ENCODE measurements at regions not wholly inside any gene's neighbourhood (a gene's known extent, or its start where the extent isn't known, plus 50 kb on each side); places are given as distances from the start of the nearest gene placed in this dataset.

- peaks cover 0 to 5% (median 0%) of the 10 kb centered on the region in 4 donors for H3K9me3 ChIP-seq
- ATAC-seq (ENCODE audit: low FRiP score in 2 of 2) (no peak), DNase-seq (peak in 1 of 2 donors; percentile 13)
- no peak overlapping the region for H3K4me3 ChIP-seq
- no peaks in the 10 kb centered on the region for H3K36me3 ChIP-seq
- WGBS, 2 donors = 91 to 100% methylated on average over 1 to 5 of the region's 5 CpGs
- no peaks in the 10 kb centered on the region for H3K27me3 ChIP-seq
- no peaks in the 10 kb centered on the region for H3K4me1 ChIP-seq
- H3K27ac ChIP-seq = no peak overlapping the region
- TF ChIP-seq POLR2A (IDR thresholded peaks at IDR 0.05) = no peak
- no peak for TF ChIP-seq EP300 (IDR thresholded peaks at IDR 0.05)
- TF ChIP-seq POLR2AphosphoS5 (IDR thresholded peaks at IDR 0.05) = no peak
- TF ChIP-seq CTCF (IDR thresholded peaks at IDR 0.05) = no peak
Observed at GRCh38 chr4:35800669-35801068, 443.6 kb downstream of the ARAP2 start.

- TF ChIP-seq CTCF (IDR thresholded peaks at IDR 0.05) (no peak), POLR2A (IDR thresholded peaks at IDR 0.05) (no peak), POLR2AphosphoS5 (IDR thresholded peaks at IDR 0.05) (no peak), EP300 (IDR thresholded peaks at IDR 0.05) (no peak)
- Histone ChIP-seq H3K4me1 (no peaks in the 10 kb centered on the region), H3K27ac (no peak overlapping the region), H3K27me3 (no peaks in the 10 kb centered on the region), H3K36me3 (no peaks in the 10 kb centered on the region), H3K4me3 (no peak overlapping the region), H3K9me3 (no peaks in the 10 kb centered on the region)
- DNase-seq = peak in 1 of 2 donors; percentile 28
- ATAC-seq (ENCODE audit: low FRiP score in 2 of 2) = no peak
- WGBS, 2 donors = 74 to 92% methylated on average over 2 of the region's 2 CpGs
Observed at GRCh38 chr4:35802644-35803043, 441.7 kb downstream of the ARAP2 start.

GRCh38 chr4:35818520-35818919 lies 425.8 kb downstream of the ARAP2 start:
- Histone ChIP-seq H3K27me3 (no peaks in the 10 kb centered on the region), H3K9me3 (no peaks in the 10 kb centered on the region), H3K36me3 (no peaks in the 10 kb centered on the region), H3K4me1 (no peaks in the 10 kb centered on the region), H3K27ac (no peak overlapping the region), H3K4me3 (no peak overlapping the region)
- ATAC-seq (ENCODE audit: low FRiP score in 2 of 2) (no peak), DNase-seq (no peak)
- 75 to 80% methylated on average over 4 of the region's 4 CpGs for WGBS, 2 donors
- TF ChIP-seq POLR2AphosphoS5 (IDR thresholded peaks at IDR 0.05) (no peak), EP300 (IDR thresholded peaks at IDR 0.05) (no peak), CTCF (IDR thresholded peaks at IDR 0.05) (no peak), POLR2A (IDR thresholded peaks at IDR 0.05) (no peak)

- no peak for ATAC-seq (ENCODE audit: low FRiP score in 2 of 2)
- Histone ChIP-seq H3K36me3 (no peaks in the 10 kb centered on the region), H3K27me3 (no peaks in the 10 kb centered on the region), H3K27ac (no peak overlapping the region), H3K4me1 (no peaks in the 10 kb centered on the region), H3K4me3 (no peak overlapping the region), H3K9me3 (no peaks in the 10 kb centered on the region)
- WGBS, 2 donors = 78 to 96% methylated on average over 1 of the region's 1 CpG
- TF ChIP-seq EP300 (IDR thresholded peaks at IDR 0.05) (no peak), POLR2A (IDR thresholded peaks at IDR 0.05) (no peak), CTCF (IDR thresholded peaks at IDR 0.05) (no peak), POLR2AphosphoS5 (IDR thresholded peaks at IDR 0.05) (no peak)
- no peak for DNase-seq
Observed at GRCh38 chr4:35820003-35820402, 424.3 kb downstream of the ARAP2 start.

GRCh38 chr4:35824231-35824630 lies 420.1 kb downstream of the ARAP2 start:
- Histone ChIP-seq H3K4me1 (no peaks in the 10 kb centered on the region), H3K27ac (no peak overlapping the region), H3K27me3 (no peaks in the 10 kb centered on the region), H3K9me3 (no peaks in the 10 kb centered on the region), H3K4me3 (no peak overlapping the region), H3K36me3 (no peaks in the 10 kb centered on the region)
- no peak for ATAC-seq (ENCODE audit: low FRiP score in 2 of 2)
- no peak for TF ChIP-seq EP300 (IDR thresholded peaks at IDR 0.05)
- TF ChIP-seq CTCF (IDR thresholded peaks at IDR 0.05) = no peak
- 88 to 90% methylated on average over 8 of the region's 8 CpGs for WGBS, 2 donors
- DNase-seq = no peak
